Endodermal cell (in vitro differentiated cells): ENCODE measurements at regions not wholly inside any gene's neighbourhood (a gene's known extent, or its start where the extent isn't known, plus 50 kb on each side); places are given as distances from the start of the nearest gene placed in this dataset.

Experiments
- DNase-seq: peaks from one replicate; pipeline ENCODE4 v3.0.0-alpha.2; 2017
- H3K27ac ChIP-seq: 2 replicates; pipeline ENCODE4 v1.5.1; 2013; ENCODE audit warnings: mild to moderate bottlenecking, low read depth, low read length, moderate library complexity
- H3K27me3 ChIP-seq: 2 replicates; pipeline ENCODE4 v1.6.1; 2013; ENCODE audit warnings: mild to moderate bottlenecking, low read length, moderate library complexity; ENCODE audit not compliant: insufficient read depth, control insufficient read depth, poor library complexity, severe bottlenecking
- H3K36me3 ChIP-seq: 2 replicates; pipeline ENCODE4 v1.7.0; 2013; ENCODE audit warnings: mild to moderate bottlenecking, low read length, moderate library complexity; ENCODE audit not compliant: control insufficient read depth, insufficient read depth
- H3K4me1 ChIP-seq: one replicate; pipeline ENCODE4 v1.7.0; 2013; ENCODE audit warnings: low read length; ENCODE audit not compliant: control insufficient read depth, insufficient read depth
- H3K4me3 ChIP-seq: 2 replicates; pipeline ENCODE4 v1.5.1; 2013; ENCODE audit warnings: mild to moderate bottlenecking, low read length, moderate library complexity
- H3K9ac ChIP-seq: 2 replicates; pipeline ENCODE4 v1.6.1; 2013; ENCODE audit warnings: mild to moderate bottlenecking, low read length, moderate library complexity; ENCODE audit not compliant: poor library complexity, severe bottlenecking; ENCODE audit errors: extremely low read depth
- H3K9me3 ChIP-seq: 2 replicates; pipeline ENCODE4 v1.6.1; 2013; ENCODE audit warnings: mild to moderate bottlenecking, low read length, moderate library complexity; ENCODE audit not compliant: control insufficient read depth
- H3K27ac Mint-ChIP-seq: 2 replicates; pipeline ENCODE4 v1.8.0; 2020; ENCODE audit warnings: mixed read lengths
- H3K27me3 Mint-ChIP-seq: 2 replicates; pipeline ENCODE4 v1.8.0; 2021; ENCODE audit warnings: mild to moderate bottlenecking, mixed read lengths; ENCODE audit not compliant: insufficient read depth
- H3K36me3 Mint-ChIP-seq: 2 replicates; pipeline ENCODE4 v1.8.0; 2020; ENCODE audit warnings: low read depth, mixed read lengths
- H3K4me1 Mint-ChIP-seq: 2 replicates; pipeline ENCODE4 v1.8.0; 2020; ENCODE audit warnings: mixed read lengths
- H3K4me3 Mint-ChIP-seq: 2 replicates; pipeline ENCODE4 v1.8.0; 2020; ENCODE audit warnings: mild to moderate bottlenecking, moderate library complexity, mixed read lengths
- H3K9me3 Mint-ChIP-seq: 2 replicates; pipeline ENCODE4 v1.8.0; 2020; ENCODE audit warnings: mild to moderate bottlenecking, mixed read lengths
- WGBS, 2 experiments: methylation state at CpG; one replicate each; pipeline versions ENCODE4 v1.1.5 to v1.1.7; 2013; ENCODE audit warnings: missing lambda C conversion rate in 2 of 2, mixed read lengths in 1 of 2; ENCODE audit not compliant: insufficient coverage in 1 of 2, insufficient read length in 1 of 2; 5-methylcytosine and 5-hydroxymethylcytosine counted together
- TF ChIP-seq, protein P1 (sequence below): fragments of 200-600 bp; sonication (generic); conservative IDR thresholded peaks from 2 replicates; pipeline ENCODE4 v1.5.0; 2021; ENCODE audit warnings: antibody characterized with exemption, mild to moderate bottlenecking

DNA sequence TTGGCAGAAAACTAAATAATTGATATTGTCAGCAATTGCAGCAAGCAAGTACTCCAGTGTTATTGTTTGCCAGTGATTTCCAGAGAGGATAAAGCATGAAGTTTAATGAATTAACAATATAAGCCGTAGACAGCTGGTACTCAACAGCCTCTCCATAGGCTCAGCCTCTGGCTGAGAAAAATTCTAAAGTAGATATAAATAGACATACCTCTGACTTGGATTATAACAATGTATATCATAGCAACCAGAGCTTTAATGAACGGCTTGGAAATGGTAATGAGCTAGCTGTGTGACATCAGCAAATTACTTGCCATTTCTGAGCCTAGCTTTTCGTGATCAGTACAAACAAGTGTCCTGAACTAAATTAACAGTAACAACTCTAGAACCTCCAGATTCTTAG, 1055.4 kb upstream of the AUTS2 start:
- 82 to 87% methylated on average over 2 to 3 of the region's 3 CpGs for WGBS, 2 experiments
- Histone ChIP-seq H3K9ac (no peak overlapping the region), H3K9me3 (peaks cover 10% of the 10 kb centered on the region), H3K27me3 (no peaks in the 10 kb centered on the region), H3K4me1 (no peaks in the 10 kb centered on the region), H3K4me3 (no peak overlapping the region), H3K27ac (no peak overlapping the region), H3K36me3 (no peaks in the 10 kb centered on the region)
- no peak for DNase-seq
- peaks cover 11% of the 10 kb centered on the region for H3K9me3 Mint-ChIP-seq
- H3K4me1 Mint-ChIP-seq, result no peaks in the 10 kb centered on the region
- H3K36me3 Mint-ChIP-seq, result no peaks in the 10 kb centered on the region
- no peak overlapping the region for H3K27ac Mint-ChIP-seq
- no peaks in the 10 kb centered on the region for H3K27me3 Mint-ChIP-seq
- TF ChIP-seq, protein P1, sequence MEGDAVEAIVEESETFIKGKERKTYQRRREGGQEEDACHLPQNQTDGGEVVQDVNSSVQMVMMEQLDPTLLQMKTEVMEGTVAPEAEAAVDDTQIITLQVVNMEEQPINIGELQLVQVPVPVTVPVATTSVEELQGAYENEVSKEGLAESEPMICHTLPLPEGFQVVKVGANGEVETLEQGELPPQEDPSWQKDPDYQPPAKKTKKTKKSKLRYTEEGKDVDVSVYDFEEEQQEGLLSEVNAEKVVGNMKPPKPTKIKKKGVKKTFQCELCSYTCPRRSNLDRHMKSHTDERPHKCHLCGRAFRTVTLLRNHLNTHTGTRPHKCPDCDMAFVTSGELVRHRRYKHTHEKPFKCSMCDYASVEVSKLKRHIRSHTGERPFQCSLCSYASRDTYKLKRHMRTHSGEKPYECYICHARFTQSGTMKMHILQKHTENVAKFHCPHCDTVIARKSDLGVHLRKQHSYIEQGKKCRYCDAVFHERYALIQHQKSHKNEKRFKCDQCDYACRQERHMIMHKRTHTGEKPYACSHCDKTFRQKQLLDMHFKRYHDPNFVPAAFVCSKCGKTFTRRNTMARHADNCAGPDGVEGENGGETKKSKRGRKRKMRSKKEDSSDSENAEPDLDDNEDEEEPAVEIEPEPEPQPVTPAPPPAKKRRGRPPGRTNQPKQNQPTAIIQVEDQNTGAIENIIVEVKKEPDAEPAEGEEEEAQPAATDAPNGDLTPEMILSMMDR, result no peak
- no peak overlapping the region for H3K4me3 Mint-ChIP-seq

DNA sequence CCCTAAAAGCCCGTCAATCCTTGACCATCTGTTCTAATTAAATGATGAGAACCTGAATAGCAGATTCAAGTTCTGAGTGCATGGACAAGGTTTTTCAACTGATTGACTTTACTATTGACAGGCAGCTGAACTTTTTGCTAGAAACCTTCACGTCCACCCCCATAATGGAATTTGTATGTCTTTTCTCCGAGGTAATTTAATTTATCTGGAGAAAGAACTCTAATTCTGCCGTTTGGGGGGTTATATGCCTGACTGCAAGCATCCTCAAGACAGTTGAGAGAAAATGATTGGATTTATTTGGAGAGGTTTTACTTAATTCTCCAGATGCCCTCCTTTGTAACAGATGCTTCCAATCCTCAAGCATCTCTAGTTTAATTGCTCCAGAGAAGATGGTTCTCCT, 1053.4 kb upstream of the AUTS2 start:
- no peak overlapping the region for H3K27ac ChIP-seq
- TF ChIP-seq, protein P1, result no peak
- no peaks in the 10 kb centered on the region for H3K4me1 Mint-ChIP-seq
- no peaks in the 10 kb centered on the region for H3K4me1 ChIP-seq
- H3K9me3 ChIP-seq, result peaks cover 10% of the 10 kb centered on the region
- no peak overlapping the region for H3K4me3 Mint-ChIP-seq
- no peak overlapping the region for H3K9ac ChIP-seq
- H3K36me3 Mint-ChIP-seq, result no peaks in the 10 kb centered on the region
- no peaks in the 10 kb centered on the region for H3K27me3 ChIP-seq
- no peak for DNase-seq
- no peak overlapping the region for H3K4me3 ChIP-seq
- H3K9me3 Mint-ChIP-seq, result peaks cover 11% of the 10 kb centered on the region
- no peaks in the 10 kb centered on the region for H3K36me3 ChIP-seq
- 79 to 81% methylated on average over 3 to 4 of the region's 4 CpGs for WGBS, 2 experiments
- H3K27me3 Mint-ChIP-seq, result no peaks in the 10 kb centered on the region
- no peak overlapping the region for H3K27ac Mint-ChIP-seq

DNA sequence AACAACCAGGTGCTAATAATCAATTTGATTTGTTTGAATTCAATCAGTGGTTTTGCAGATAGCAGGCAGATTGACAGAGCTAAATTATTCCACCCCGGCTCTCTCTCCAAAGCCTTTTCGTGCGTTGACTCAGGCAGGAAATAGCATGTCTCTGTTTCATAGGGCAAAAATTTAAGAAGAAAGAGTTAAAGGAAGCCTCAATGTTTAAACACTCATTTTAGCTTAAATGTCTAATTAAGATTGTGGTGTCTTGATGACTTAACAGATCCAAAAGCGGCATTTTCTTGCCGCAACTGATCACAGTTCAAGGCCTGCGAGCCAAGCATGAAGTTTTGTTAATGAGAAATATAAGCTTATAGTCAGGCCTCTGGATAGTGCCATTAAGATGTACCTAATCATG, 1051.1 kb upstream of the AUTS2 start:
- H3K9me3 Mint-ChIP-seq, result no peaks in the 10 kb centered on the region
- H3K4me1 ChIP-seq, result no peaks in the 10 kb centered on the region
- no peak overlapping the region for H3K4me3 Mint-ChIP-seq
- H3K9ac ChIP-seq, result no peak overlapping the region
- no peaks in the 10 kb centered on the region for H3K27me3 Mint-ChIP-seq
- 81 to 89% methylated on average over 3 to 6 of the region's 6 CpGs for WGBS, 2 experiments
- no peaks in the 10 kb centered on the region for H3K36me3 ChIP-seq
- no peak overlapping the region for H3K27ac ChIP-seq
- H3K36me3 Mint-ChIP-seq, result no peaks in the 10 kb centered on the region
- H3K4me1 Mint-ChIP-seq, result no peaks in the 10 kb centered on the region
- H3K27me3 ChIP-seq, result no peaks in the 10 kb centered on the region
- DNase-seq, result no peak
- H3K4me3 ChIP-seq, result no peak overlapping the region
- H3K27ac Mint-ChIP-seq, result no peak overlapping the region
- H3K9me3 ChIP-seq, result no peaks in the 10 kb centered on the region
- TF ChIP-seq, protein P1, result no peak
